GM23248 (cell line): ENCODE measurements at regions not wholly inside any gene's neighbourhood (a gene's known extent, or its start where the extent isn't known, plus 50 kb on each side); places are given as distances from the start of the nearest gene placed in this dataset.

ENCODE experiments used
- EZH2 ChIP-seq: fragments of 200-600 bp; sonication (generic); IDR thresholded peaks from 2 replicates; pipeline ENCODE4 v1.6.1; 2018; ENCODE audit warnings: antibody characterized with exemption, mild to moderate bottlenecking; ENCODE audit not compliant: insufficient read depth, poor library complexity, severe bottlenecking
- EZH2phosphoT487 ChIP-seq: fragments of 200-600 bp; sonication (generic); IDR thresholded peaks from 2 replicates; pipeline ENCODE4 v1.6.1; 2018; ENCODE audit warnings: antibody characterized with exemption, moderate library complexity, mild to moderate bottlenecking, low read depth; ENCODE audit not compliant: insufficient read depth

GRCh38 chrX:22366166-22366702 is 93.5 kb downstream of the CBLL2 start:
- TF ChIP-seq EZH2phosphoT487 (no peak), EZH2 (no peak)
